Epithelial cell of prostate (primary cell): ENCODE measurements at regions not wholly inside any gene's neighbourhood (a gene's known extent, or its start where the extent isn't known, plus 50 kb on each side); places are given as distances from the start of the nearest gene placed in this dataset.

Source experiments
- DNase-seq: peaks from one replicate; pipeline ENCODE4 v3.0.0-alpha.2; 2011; ENCODE audit warnings: low read depth, low spot score
- H3K27ac ChIP-seq: fragments of 450-650 bp; 2 replicates; pipeline ENCODE4 v1.5.1; 2017; ENCODE audit warnings: mild to moderate bottlenecking

DNA sequence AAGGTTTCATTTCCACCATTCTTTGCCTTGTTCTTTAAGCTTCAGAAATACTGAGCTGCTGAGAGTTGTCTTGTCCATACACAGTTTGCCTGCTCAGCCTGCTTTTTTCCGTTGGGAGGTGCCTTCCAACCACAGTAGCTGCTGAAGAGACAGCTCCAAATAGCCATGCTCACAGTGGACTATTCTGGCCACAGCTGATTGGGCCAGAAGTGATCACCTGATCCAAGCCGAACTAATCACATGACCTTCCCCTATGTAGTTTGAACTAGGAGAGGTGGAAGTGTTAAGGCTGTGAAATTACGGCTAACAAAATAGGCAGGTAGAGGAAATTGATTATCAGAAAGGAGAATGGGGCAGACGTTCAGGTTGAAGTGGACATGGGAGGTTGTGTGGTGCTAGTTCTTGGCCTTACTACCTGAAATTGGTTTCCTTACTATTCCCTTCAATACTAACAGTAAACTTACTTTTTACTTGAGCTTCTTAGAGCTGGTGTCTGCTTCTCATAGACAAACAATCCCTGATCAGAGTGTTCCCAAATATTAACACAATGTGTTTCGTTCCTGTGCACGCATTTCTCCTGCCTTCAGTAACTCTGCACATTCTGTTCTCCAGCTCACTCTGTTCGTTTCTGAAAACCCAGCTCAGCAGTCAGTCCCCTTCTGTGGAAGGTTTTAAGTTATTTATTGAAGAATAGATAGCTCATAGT is 136.1 kb downstream of the RWDD3 start:
- no peak for DNase-seq
- H3K27ac ChIP-seq = no peak overlapping the region

DNA sequence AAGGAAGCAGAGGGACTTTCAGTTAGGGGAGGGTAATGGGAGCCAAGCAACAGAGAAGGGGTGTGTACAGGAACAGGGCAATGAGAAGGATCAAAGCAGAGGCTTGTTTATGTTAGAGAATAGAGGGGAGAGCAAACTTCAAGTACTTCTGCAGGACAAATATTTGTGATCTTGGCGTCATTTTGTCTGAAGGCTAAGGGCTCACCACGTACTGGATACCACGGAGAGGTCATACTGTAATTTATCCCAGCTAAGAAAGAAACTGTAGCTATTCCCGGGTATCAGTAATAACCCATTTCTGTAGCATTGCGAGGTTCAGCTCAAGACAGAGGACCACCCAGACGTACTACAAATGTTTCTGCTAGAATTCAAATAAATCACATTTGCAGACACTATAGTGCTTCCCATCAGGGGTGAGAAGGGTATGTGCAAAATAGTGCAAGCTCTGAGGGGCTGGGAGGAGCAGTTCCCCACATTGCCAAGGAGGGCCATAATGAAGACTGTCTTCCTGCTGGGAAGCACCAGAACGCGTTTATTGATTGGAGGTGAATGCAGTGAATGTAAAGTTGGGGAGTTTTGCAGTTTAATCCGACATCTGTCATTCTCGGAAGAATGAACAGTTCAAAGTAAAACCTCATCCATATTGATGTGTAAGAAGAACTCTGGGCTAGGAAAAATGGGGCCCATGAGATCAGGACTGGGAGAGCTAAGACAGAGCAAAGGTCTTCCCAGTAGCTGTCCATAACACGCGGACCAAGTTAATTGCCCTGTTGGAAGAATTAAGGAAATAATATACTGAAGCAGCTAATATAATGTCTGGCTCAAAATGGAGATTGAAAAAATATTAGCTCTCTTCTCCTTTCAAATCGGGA is 136.9 kb downstream of the RWDD3 start:
- no peak overlapping the region for H3K27ac ChIP-seq
- no peak for DNase-seq

DNA sequence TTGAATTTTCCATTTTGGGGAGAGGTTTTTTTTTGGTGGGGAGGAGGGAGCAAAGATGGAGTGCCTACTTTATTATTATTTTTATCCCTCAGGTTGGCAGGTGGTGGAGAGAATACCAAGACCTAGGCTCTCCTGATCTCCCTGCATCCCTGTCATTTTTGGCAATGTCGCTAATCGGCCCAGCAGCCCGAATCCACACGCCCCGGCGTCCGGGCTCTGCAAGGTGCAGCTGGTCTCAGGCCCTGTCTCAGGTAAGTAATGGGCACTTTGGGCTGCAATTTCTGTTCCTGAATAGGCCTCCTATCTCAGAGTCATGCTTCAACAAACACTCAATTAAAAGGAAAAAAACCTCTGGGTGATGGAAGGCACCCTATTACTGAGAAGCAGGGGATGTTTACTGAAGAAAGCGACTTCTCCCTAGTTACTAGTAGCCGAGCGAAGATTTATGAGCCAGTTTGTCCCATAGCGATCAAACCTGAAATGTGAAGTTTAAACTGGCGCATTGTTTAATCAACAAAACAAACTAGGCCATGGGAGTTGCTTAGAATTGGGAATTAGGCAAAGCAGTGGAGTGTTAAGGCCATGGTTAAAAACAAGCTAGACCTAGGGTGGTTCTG is 137.8 kb downstream of the RWDD3 start:
- no peak for DNase-seq
- no peak overlapping the region for H3K27ac ChIP-seq

DNA sequence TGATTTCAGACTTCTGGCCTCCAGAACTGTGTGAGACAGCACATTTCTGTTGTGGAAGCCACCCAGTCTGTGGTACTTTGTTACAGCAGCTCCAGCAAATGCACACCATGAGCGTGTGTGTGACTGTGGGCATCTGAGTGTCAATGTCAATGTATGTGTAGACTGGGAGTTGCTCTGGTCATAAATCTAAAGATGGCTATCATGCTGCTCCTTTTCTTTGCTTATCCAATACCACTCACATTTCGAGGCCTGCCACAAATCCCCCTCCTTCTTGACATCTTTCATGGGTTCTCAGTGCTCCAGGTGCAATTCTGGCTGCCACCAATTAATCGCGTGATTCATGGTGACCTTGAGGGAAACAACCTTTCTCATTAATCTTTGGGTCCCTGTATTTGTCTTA is 141.2 kb downstream of the RWDD3 start:
- no peak for DNase-seq

DNA sequence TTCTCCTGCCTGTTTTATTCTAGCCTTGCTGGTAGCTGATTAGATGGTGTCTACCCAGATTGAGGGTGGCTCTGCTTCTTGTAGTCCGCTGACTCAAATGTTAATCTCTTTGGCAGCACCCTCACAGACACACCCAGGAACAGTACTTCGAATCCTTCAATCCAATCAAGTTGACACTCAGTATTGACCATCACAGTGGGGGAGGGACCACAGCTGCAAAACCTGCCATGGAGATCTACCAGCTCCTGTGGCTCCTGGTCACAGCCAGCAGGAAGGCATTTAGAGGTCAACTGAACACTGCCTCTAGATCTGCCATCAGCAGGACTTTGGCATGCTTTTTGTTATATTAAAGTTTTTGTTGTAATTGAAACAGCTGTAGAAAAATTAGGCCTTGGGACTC is 146.9 kb downstream of the RWDD3 start:
- no peak for DNase-seq

More for the DNA sequence above, 141.2 kb downstream of the RWDD3 start:
- no peak overlapping the region for H3K27ac ChIP-seq

DNA sequence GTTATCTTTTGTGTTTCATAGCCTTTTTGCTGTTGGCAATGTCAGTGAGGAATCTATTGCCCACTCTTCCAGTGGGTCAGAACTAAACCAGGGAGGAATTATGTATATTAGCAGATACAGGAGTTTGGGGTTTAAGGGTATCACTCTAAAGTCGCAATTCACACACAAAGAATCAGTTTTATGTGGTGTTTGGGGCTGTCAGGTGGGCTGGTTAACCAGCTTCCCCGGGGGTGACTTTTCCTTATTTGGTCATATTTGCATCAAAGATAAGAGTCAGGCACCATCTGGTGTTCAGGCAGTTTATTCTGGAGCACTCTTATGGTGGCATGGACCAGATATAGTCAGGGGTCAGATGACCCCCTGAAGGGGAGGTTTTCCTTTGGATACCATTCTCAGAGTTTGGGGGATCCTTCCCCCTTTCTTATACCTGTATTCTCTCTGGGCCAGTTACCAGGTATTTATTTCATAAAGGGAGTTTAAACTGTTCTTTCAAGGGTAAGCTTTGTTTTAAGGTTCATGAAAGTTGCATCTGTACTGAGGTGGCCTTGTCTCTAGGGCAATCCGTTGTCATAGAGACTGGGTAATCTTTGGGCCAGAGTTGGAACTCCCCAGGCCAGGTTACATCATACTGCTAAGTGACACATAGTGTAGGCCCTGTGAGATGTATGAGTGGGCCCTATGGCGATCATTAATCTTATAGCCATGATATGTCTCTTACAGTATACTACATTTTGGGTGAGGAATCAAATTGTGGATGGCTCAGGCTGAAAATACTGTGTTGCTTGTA is 148.2 kb downstream of the RWDD3 start:
- no peak for DNase-seq

More for the DNA sequence above, 146.9 kb downstream of the RWDD3 start:
- no peak overlapping the region for H3K27ac ChIP-seq

DNA sequence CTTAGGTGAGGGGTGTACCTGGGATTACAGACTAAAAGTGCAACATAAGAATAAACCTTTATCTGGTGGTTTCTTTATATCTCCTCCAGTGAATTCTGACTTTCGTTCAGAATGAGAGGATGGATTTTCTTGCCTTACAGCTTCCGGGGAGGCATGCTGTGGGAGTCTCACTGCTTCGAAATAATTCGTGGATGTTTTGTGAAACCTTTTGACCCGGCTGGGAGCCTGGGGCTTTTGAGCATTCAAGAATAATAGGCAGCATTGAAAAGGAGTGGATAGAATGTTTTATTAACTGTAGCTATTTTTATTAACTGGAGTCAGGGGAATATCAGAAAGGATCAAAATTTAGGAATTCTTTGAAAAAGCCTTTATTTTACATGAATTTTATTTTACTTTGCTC is 149.1 kb downstream of the RWDD3 start:
- DNase-seq = no peak
- H3K27ac ChIP-seq = no peak overlapping the region

More for the DNA sequence above, 148.2 kb downstream of the RWDD3 start:
- no peak overlapping the region for H3K27ac ChIP-seq

DNA sequence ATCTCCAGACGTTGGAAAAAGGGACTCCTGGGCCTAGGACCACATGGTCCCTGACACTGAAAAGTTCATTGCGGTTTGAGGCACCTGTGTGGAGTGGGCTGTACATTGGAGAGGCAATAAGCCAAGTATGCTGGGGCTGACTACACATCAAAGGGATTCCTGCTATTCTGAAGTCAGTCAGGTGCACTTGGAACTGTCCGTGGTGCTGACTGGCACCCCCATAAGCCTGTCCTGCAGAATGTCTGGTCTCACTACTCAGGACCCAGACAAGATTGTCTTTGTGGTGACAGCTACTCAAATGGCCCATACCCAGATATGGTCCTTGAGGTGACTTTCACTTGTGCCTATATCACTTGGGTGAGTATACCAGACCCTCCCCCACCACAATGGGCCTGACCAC is 150.6 kb downstream of the RWDD3 start:
- no peak overlapping the region for H3K27ac ChIP-seq
- no peak for DNase-seq

DNA sequence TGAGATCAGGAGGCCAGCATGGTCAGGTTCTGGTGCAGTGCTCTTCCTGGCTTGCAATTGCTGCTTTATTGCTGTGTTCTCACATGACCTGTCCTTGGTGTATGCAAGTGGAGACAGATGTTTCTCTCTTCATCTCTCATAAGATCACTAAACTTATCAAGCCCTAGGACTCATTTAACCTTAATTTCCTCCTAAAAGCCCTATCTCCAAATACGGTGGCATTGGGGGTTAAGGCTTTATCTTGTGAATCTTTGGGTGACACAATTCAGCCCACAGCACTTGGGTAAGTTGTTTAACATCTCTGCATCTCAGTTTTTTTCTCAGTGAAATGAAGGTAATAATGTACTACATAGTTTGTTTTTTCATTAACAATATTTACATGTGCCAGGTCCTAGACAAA is 152.4 kb downstream of the RWDD3 start:
- no peak overlapping the region for H3K27ac ChIP-seq
- DNase-seq = no peak

DNA sequence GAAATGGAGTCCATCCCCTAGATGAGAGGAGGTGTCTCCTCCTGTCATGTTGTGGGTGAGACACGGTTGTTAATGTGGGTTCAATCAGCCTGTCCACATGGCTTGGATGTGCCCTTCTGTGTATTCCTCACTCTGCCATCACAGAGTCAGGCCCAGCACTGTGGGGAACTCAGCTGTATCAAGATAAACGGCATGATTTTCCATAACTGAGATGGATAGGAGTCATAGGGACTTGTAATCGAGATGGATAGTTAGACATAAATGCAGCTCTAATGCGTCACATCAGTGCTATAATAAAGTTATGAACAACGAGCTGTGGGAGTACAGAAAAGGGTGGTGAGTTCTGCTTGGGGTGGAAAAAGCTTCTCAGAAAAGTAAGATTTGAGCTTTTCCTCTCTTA is 152.9 kb downstream of the RWDD3 start:
- DNase-seq = no peak
- no peak overlapping the region for H3K27ac ChIP-seq

DNA sequence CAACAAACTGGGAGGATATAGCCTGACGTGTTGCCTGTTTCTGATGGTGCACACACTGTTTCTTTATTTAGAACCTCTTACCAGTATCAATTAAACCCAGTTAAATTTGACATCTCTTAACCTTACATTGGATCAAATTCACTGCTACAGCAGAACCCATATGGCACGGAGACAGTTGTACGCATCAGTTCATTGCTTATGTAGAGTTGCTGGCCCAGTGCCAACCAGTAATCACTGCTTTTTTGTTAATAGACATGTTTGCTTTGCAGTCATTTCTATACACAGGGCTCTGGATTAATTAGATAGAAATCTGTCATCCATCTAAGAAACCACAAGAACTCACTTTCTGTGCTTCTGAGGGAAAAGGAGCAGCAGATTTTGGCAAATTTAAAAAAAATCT is 154.0 kb downstream of the RWDD3 start:
- no peak overlapping the region for H3K27ac ChIP-seq
- DNase-seq = no peak

DNA sequence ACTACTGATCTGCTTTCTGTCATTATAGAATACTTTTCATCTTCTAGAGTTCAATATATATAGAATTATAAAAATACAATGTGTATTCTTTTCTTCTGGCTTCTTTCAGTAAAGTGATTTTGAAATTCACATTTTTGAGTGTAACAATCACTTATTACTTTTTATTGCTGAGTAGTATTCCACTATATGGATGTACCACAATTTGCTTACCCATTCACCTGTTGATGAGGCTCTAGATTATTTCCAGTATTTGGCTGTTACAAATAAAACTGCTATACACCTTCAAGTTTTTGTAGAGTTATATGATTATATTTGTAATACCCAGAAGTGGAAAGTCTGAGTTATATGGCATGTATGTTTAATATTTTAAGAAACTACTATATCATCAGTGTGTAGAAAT is 159.4 kb downstream of the RWDD3 start:
- H3K27ac ChIP-seq = no peak overlapping the region
- DNase-seq = no peak

DNA sequence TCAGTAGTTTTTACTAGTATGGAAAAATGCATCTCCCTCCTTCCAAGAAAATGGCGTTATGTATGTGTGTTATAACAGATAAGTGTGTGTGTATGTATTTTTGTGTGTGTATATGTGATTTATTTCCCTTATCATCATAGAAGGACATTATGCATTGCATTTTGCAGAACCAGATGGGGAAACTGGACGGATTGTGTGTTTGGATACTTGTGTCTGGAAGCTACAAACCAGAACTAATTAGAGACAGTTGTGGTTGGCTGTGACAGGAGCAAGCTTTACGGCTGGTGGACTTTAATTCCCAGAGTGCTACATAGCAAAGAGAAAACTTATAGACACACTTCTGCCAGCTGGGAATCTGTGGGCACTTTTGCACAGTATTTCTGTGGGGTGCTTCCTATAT is 162.5 kb downstream of the RWDD3 start:
- DNase-seq = no peak
- no peak overlapping the region for H3K27ac ChIP-seq

DNA sequence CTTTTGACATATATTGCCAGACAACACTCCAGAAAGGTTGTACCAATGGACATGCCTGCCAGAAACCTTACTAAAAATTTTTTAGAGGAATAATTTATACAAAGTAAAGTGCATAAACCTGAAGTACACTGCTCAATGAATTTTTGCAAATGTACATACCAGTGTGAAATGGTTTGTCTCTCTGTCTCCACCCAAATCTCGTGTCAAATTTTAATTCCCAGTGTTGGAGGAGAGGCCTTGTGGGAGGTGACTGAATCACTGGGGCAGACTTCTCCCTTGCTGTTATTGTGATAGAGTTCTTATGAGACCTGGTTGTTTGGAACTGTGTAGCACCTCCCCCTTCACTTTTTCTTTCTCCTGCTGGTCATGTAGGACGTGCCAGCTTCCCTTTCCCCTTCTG is 168.8 kb downstream of the RWDD3 start:
- H3K27ac ChIP-seq = no peak overlapping the region
- no peak for DNase-seq

DNA sequence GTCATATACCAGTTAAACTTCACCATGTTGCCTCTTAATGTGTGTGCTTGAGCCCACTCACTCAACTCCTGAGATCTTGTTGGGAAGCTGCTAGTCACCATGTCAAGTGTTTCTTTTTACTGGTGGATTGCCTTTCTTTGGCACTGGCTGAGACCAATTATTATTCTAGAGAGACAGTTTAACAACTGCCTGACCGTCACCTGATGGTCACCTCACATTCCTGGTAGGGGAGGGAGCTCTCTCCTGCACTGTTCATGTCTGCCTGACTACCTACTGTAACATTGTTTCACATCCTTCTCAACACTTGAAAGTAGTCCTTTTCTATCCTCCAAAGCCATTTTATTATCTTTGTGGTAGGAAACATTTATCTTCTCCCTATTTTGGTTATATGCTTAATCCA is 172.3 kb downstream of the RWDD3 start:
- H3K27ac ChIP-seq = no peak overlapping the region

DNA sequence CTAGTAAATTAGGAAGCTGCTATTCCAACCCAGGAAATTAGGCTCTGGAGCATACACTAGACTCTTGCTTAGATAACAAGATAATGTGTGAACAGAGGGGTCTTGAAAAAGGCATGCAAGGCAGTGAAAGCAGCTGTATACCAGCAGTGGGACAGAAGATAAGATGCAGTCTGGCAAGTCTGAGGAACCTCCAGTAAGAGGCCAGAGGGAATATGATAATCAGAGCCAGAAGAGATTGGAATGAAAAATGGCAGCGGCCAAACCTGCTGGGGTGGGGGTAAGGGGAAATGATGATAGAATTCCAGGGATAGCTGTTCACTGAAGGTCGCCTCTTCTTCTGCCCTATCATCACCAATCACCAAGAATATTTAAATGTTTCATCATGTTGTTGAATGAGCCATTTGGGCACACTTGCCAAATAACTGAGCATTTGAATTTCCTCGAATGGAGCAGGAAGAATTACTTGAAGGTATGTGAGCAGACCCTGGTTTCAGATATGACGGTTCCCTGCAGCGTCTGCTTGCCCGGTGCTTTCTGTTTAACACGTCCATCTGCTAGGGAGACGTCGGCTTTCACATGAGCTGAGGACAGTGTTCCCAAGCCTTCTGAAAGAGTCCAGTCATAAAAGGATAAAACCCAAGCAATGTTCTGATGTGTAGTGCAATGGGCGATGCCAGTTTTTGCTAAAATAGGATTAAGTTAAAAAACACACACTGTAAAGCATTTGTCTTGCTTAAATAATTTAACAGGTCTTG is 173.3 kb downstream of the RWDD3 start:
- no peak overlapping the region for H3K27ac ChIP-seq
- no peak for DNase-seq

More for the DNA sequence above, 172.3 kb downstream of the RWDD3 start:
- DNase-seq = no peak

DNA sequence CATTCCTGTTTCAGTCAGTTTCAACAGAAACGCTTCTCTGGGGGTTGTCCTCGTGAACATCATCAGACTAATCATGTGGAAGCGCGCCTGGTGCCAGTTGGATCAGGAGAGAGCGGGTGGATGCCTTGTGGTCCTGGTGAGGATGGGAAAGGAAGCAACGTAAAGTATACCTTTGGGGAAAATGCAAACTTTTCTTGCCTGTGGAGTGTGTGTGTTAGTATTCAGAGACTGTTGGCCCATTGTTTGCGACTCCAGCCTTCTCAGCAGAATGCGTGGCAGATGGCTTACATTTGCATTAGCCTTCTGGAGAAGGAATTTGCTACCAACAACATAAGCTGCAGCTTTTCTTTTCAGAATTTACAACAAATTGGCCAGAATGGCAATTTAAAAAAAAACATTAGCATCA is 173.9 kb downstream of the RWDD3 start:
- no peak for DNase-seq
- H3K27ac ChIP-seq = no peak overlapping the region

DNA sequence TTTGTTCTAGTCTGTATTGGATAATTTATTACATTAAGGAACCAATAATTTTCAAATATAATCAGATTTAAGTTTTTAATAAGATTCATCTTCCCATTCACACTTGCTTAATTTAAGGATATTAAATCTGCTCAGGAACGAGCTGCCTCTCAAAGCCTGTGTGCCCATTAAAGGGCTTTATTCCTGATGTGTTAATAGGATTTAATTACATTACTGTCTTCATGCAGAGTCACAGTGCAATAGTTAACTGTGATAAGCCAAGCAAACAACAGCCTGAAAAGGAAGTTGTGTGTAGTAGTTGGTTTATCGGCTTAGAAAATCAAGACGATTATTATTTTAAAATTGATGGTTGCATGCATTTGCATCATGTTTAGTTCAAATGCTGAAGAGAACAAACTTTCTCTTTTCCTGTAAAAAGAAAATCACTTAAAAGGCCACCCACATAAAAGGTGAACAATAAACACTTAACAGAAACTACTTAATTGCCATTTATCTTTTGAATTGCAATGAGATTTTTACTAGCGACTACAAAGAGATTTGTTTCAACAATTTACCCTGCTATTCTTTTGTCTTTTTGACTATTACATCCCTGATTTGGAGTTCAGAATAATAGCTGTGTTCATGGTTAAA is 174.6 kb downstream of the RWDD3 start:
- H3K27ac ChIP-seq = no peak overlapping the region

DNA sequence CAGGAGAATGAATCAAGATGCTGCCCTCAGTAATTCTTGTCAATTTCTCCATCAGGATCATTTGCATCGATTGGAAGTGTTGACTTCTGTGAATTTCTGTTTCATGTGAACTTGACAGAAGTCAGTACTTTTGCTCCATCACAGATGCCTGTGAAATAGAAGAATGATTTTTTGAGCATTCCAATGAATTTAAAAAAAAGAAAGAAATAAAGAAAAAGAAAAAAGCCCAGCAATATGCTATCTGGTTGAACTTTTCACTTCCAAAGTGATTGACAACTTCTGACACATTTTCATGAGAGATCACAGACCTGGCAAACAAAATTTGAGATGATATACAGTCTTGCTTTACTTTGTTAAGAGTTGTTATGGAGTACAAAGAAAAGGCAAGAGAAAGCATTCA is 175.3 kb downstream of the RWDD3 start:
- DNase-seq = no peak
- no peak overlapping the region for H3K27ac ChIP-seq

More for the DNA sequence above, 174.6 kb downstream of the RWDD3 start:
- DNase-seq = no peak
